H9 (cell line): ENCODE measurements at regions not wholly inside any gene's neighbourhood (a gene's known extent, or its start where the extent isn't known, plus 50 kb on each side); places are given as distances from the start of the nearest gene placed in this dataset.

ENCODE experiments used
- DNase-seq: peaks from one replicate; pipeline ENCODE4 v3.0.0-alpha.2; 2017
- H2AFZ ChIP-seq: one replicate; pipeline ENCODE4 v1.6.1; 2013; ENCODE audit warnings: mild to moderate bottlenecking, low read length, control low read depth, moderate library complexity
- H2AK5ac ChIP-seq: 2 replicates; pipeline ENCODE4 v1.6.1; 2013; ENCODE audit warnings: low read length, control low read depth, mixed read lengths; ENCODE audit not compliant: insufficient read length
- H2BK120ac ChIP-seq: one replicate; pipeline ENCODE4 v1.6.1; 2013; ENCODE audit warnings: low read depth, mild to moderate bottlenecking, low read length, control low read depth, inconsistent platforms; ENCODE audit not compliant: poor library complexity, severe bottlenecking
- H2BK12ac ChIP-seq: 2 replicates; pipeline ENCODE4 v1.6.1; 2013; ENCODE audit warnings: low read length, control low read depth, mixed read lengths, low read depth; ENCODE audit not compliant: insufficient read length
- H2BK15ac ChIP-seq: 2 replicates; pipeline ENCODE4 v1.6.1; 2013; ENCODE audit warnings: low read depth, low read length, control low read depth
- H2BK20ac ChIP-seq: one replicate; pipeline ENCODE4 v1.6.1; 2013; ENCODE audit warnings: low read depth, mild to moderate bottlenecking, low read length, control low read depth, inconsistent platforms; ENCODE audit not compliant: poor library complexity, severe bottlenecking
- H2BK5ac ChIP-seq: 2 replicates; pipeline ENCODE4 v1.6.1; 2013; ENCODE audit warnings: low read length, control low read depth, mixed read lengths; ENCODE audit not compliant: insufficient read length
- H3K14ac ChIP-seq: 2 replicates; pipeline ENCODE4 v1.6.1; 2013; ENCODE audit warnings: low read length, control low read depth; ENCODE audit not compliant: insufficient read depth
- H3K18ac ChIP-seq: 2 replicates; pipeline ENCODE4 v1.6.1; 2013; ENCODE audit warnings: low read depth, mild to moderate bottlenecking, mixed read lengths, low read length, control low read depth; ENCODE audit not compliant: insufficient read length
- H3K23ac ChIP-seq: 2 replicates; pipeline ENCODE4 v1.6.1; 2013; ENCODE audit warnings: low read length, control low read depth, mixed read lengths, low read depth; ENCODE audit not compliant: insufficient read length
- H3K23me2 ChIP-seq: 2 replicates; pipeline ENCODE4 v1.6.1; 2013; ENCODE audit warnings: low read depth, mild to moderate bottlenecking, mixed read lengths, low read length, control low read depth; ENCODE audit not compliant: insufficient read length, poor library complexity, severe bottlenecking
- H3K27ac ChIP-seq: 2 replicates; pipeline ENCODE4 v1.5.1; 2013; ENCODE audit warnings: low read length, control low read depth, mixed read lengths, low read depth; ENCODE audit not compliant: insufficient read length
- H3K27me3 ChIP-seq: 2 replicates; pipeline ENCODE4 v1.6.1; 2013; ENCODE audit warnings: low read length, control low read depth, inconsistent platforms; ENCODE audit not compliant: insufficient read depth
- H3K4ac ChIP-seq: 2 replicates; pipeline ENCODE4 v1.6.1; 2013; ENCODE audit warnings: low read depth, mild to moderate bottlenecking, control low read depth, inconsistent platforms, low read length, moderate library complexity
- H3K4me1 ChIP-seq: 2 replicates; pipeline ENCODE4 v1.6.1; 2013; ENCODE audit warnings: low read length, control low read depth, inconsistent platforms; ENCODE audit not compliant: insufficient read depth
- H3K4me2 ChIP-seq: 2 replicates; pipeline ENCODE4 v1.6.1; 2013; ENCODE audit warnings: low read length, control low read depth, mixed read lengths; ENCODE audit not compliant: insufficient read length, insufficient read depth
- H3K56ac ChIP-seq: 2 replicates; pipeline ENCODE4 v1.6.1; 2013; ENCODE audit warnings: low read depth, mild to moderate bottlenecking, mixed read lengths, low read length, control low read depth; ENCODE audit not compliant: insufficient read length
- H3K79me1 ChIP-seq: 2 replicates; pipeline ENCODE4 v1.6.1; 2013; ENCODE audit warnings: low read depth, mild to moderate bottlenecking, moderate library complexity, low read length, control low read depth, inconsistent platforms; ENCODE audit not compliant: insufficient read depth, poor library complexity, severe bottlenecking
- H3K79me2 ChIP-seq: 2 replicates; pipeline ENCODE4 v1.6.1; 2013; ENCODE audit warnings: low read length, control low read depth, inconsistent platforms; ENCODE audit not compliant: insufficient read depth
- H3K9ac ChIP-seq: 2 replicates; pipeline ENCODE4 v1.6.1; 2013; ENCODE audit warnings: low read length, control low read depth, mixed read lengths; ENCODE audit not compliant: insufficient read length; ENCODE audit errors: extremely low read depth
- H3K9me3 ChIP-seq: one replicate; pipeline ENCODE4 v1.6.1; 2013; ENCODE audit warnings: low read depth, low read length, inconsistent platforms; ENCODE audit not compliant: control insufficient read depth
- H3T11ph ChIP-seq: one replicate; pipeline ENCODE4 v1.6.1; 2013; ENCODE audit warnings: mild to moderate bottlenecking, low read length, control low read depth, inconsistent platforms
- H4K20me1 ChIP-seq: one replicate; pipeline ENCODE4 v1.6.1; 2013; ENCODE audit not compliant: control insufficient read depth, insufficient read length, insufficient read depth
- H4K5ac ChIP-seq: 2 replicates; pipeline ENCODE4 v1.6.1; 2013; ENCODE audit warnings: low read depth, mild to moderate bottlenecking, mixed read lengths, low read length, control low read depth; ENCODE audit not compliant: insufficient read length
- H4K8ac ChIP-seq: replicated peaks from 2 replicates; pipeline ENCODE4 v1.6.1; 2013; ENCODE audit warnings: low read length, control low read depth, mixed read lengths, low read depth; ENCODE audit not compliant: insufficient read length
- H4K91ac ChIP-seq: 2 replicates; pipeline ENCODE4 v1.6.1; 2013; ENCODE audit warnings: low read depth, mild to moderate bottlenecking, moderate library complexity, mixed read lengths, low read length, control low read depth; ENCODE audit not compliant: insufficient read length
- H3K27ac Mint-ChIP-seq, 3 experiments: 2 replicates in 2 of 3; 3 replicates in 1 of 3; pipeline ENCODE4 v1.8.0; 2020 to 2021; ENCODE audit warnings: mixed read lengths in 3 of 3, mild to moderate bottlenecking in 1 of 3, moderate library complexity in 1 of 3
- H3K27me3 Mint-ChIP-seq: 2 replicates; pipeline ENCODE4 v1.8.0; 2021; ENCODE audit warnings: low read depth, mild to moderate bottlenecking, moderate library complexity, mixed read lengths
- H3K36me3 Mint-ChIP-seq, 3 experiments: 2 replicates in 2 of 3; 3 replicates in 1 of 3; pipeline ENCODE4 v1.8.0; 2020 to 2021; ENCODE audit warnings: low read depth in 3 of 3, mixed read lengths in 3 of 3; ENCODE audit not compliant: insufficient read depth in 1 of 3
- H3K4me1 Mint-ChIP-seq, 2 experiments: 2 replicates each; pipeline ENCODE4 v1.8.0; 2020; ENCODE audit warnings: mixed read lengths in 2 of 2
- H3K4me3 Mint-ChIP-seq, 2 experiments: 2 replicates in 1 of 2; 3 replicates in 1 of 2; pipeline ENCODE4 v1.8.0; 2020 to 2021; ENCODE audit warnings: mild to moderate bottlenecking in 2 of 2, mixed read lengths in 2 of 2, moderate library complexity in 1 of 2
- H3K9me3 Mint-ChIP-seq, 2 experiments: 2 replicates in 1 of 2; 3 replicates in 1 of 2; pipeline ENCODE4 v1.8.0; 2020; ENCODE audit warnings: mild to moderate bottlenecking in 2 of 2, mixed read lengths in 2 of 2, moderate library complexity in 1 of 2
- CTCF ChIP-seq: fragments of 200-600 bp; sonication (generic); conservative IDR thresholded peaks from 3 replicates; pipeline ENCODE4 v1.8.0; 2021; ENCODE audit warnings: antibody characterized with exemption, mild to moderate bottlenecking
- WGBS: extraction: QIAGEN DNeasy Blood & Tissue Kit; methylation state at CpG from one replicate; pipeline ENCODE4 v1.1.7; 2013; ENCODE audit warnings: missing lambda C conversion rate, low lambda C conversion rate, mixed read lengths; ENCODE audit not compliant: insufficient read length; ENCODE audit errors: extremely low coverage; 5-methylcytosine and 5-hydroxymethylcytosine counted together

DNA sequence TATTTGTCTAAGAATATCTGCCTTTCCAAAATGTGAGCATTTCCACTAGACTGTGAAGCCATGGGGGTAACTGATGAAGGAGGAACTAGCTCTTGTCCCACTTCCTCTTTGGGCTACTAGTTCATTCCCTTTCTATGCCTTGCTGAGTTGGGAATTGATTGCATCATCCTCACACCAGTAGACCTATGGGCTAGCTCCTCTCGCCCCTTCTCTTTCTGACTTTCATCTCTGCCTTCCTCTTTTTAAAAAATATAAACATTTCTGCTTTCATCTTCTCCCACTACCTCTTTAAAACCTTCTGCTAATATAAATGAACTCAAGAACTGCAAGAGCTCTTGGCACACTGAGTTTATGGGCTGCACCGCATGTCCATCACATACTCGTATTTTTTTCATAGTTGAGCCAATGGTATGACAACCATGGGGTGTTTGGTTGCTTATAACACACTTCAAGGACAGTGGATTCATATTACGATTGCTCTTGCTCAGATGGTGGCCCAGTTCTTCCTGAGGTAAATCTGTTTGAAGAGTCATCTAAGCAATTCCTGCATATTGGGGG lies 182.0 kb downstream of the REEP3 start:
- Histone ChIP-seq H2BK120ac (peak overlapping the region; percentile 4), H2BK12ac (no peak overlapping the region), H3K4ac (no peak overlapping the region), H4K8ac (no peak overlapping the region), H2BK20ac (no peak overlapping the region), H3K9ac (no peak overlapping the region), H2BK5ac (no peak overlapping the region), H4K20me1 (no peaks in the 10 kb centered on the region), H3K27ac (no peak overlapping the region), H3K56ac (no peak overlapping the region), H3K14ac (no peak overlapping the region; the same call in 1 of the 2 replicates), H3K4me2 (no peak overlapping the region), H3K23ac (no peak overlapping the region), H3K4me1 (peaks cover 5% of the 10 kb centered on the region), H2BK15ac (no peak overlapping the region), H3K79me1 (no peaks in the 10 kb centered on the region), H4K5ac (no peak overlapping the region), H3K9me3 (no peaks in the 10 kb centered on the region), H3K27me3 (no peaks in the 10 kb centered on the region), H3T11ph (no peak overlapping the region), H3K18ac (peak overlapping the region; percentile 14), H2AFZ (peak overlapping the region; percentile 83), H3K79me2 (no peaks in the 10 kb centered on the region), H4K91ac (no peak overlapping the region), H2AK5ac (no peak overlapping the region), H3K23me2 (no peaks in the 10 kb centered on the region)
- no peak for DNase-seq
- no peaks in the 10 kb centered on the region for H3K27me3 Mint-ChIP-seq
- no peak for TF ChIP-seq CTCF
- peaks cover 10 to 19% of the 10 kb centered on the region in 2 experiments for H3K4me1 Mint-ChIP-seq
- no CpG with 5 or more reads among the region's 4 CpGs for WGBS
- H3K9me3 Mint-ChIP-seq = peaks cover 0 to 3% of the 10 kb centered on the region in 2 experiments; a peak in 2 of 5 replicates
- no peak overlapping the region for H3K4me3 Mint-ChIP-seq
- H3K36me3 Mint-ChIP-seq = peaks cover 0 to 3% (median 0%) of the 10 kb centered on the region in 3 experiments; a peak in 3 of 7 replicates
- H3K27ac Mint-ChIP-seq = peak overlapping the region in 1 of 3 experiments; percentile 49; a peak in 2 of 7 replicates
